T-helper 1 cell treated with Interleukin-12 subunit alpha and Interleukin-12 subunit beta and Interleukin-4 antibody, amounts not matched to agents 30 μg/mL and 1 μg/mL, for 36 hours (primary cell): ENCODE measurements at regions not wholly inside any gene's neighbourhood (a gene's known extent, or its start where the extent isn't known, plus 50 kb on each side); places are given as distances from the start of the nearest gene placed in this dataset.
"Not testable (repeated sequence)": the region's sequence is repeated elsewhere in the genome, so short reads cannot be mapped to it uniquely, and the experiment has no call there.

Experiments
- H3K27ac Mint-ChIP-seq: one replicate; pipeline ENCODE4 v1.8.0; 2021; ENCODE audit warnings: mild to moderate bottlenecking, mixed read lengths
- H3K27me3 Mint-ChIP-seq: one replicate; pipeline ENCODE4 v1.8.0; 2021; ENCODE audit warnings: low read depth, mixed read lengths
- H3K36me3 Mint-ChIP-seq: one replicate; pipeline ENCODE4 v1.8.0; 2021; ENCODE audit warnings: low read depth, mixed read lengths
- H3K4me1 Mint-ChIP-seq: one replicate; pipeline ENCODE4 v1.8.0; 2021; ENCODE audit warnings: low read depth, mixed read lengths
- H3K4me3 Mint-ChIP-seq: one replicate; pipeline ENCODE4 v1.8.0; 2021; ENCODE audit warnings: mild to moderate bottlenecking, moderate library complexity, mixed read lengths
- H3K9me3 Mint-ChIP-seq: one replicate; pipeline ENCODE4 v1.8.0; 2021; ENCODE audit warnings: mixed read lengths

- no peak overlapping the region for H3K27ac Mint-ChIP-seq
- H3K4me1 Mint-ChIP-seq, result no peaks in the 10 kb centered on the region
- no peaks in the 10 kb centered on the region for H3K36me3 Mint-ChIP-seq
- no peaks in the 10 kb centered on the region for H3K27me3 Mint-ChIP-seq
- H3K9me3 Mint-ChIP-seq, result no peaks in the 10 kb centered on the region
- no peak overlapping the region for H3K4me3 Mint-ChIP-seq
These were observed 122.0 kb upstream of the NDUFV2 start for GRCh38 chr18:8980496-8980895.

GRCh38 chr18:8980918-8981317, 121.6 kb upstream of the NDUFV2 start:
- Mint-ChIP-seq H3K36me3 (no peaks in the 10 kb centered on the region), H3K9me3 (no peaks in the 10 kb centered on the region), H3K27ac (no peak overlapping the region), H3K27me3 (no peaks in the 10 kb centered on the region), H3K4me1 (no peaks in the 10 kb centered on the region), H3K4me3 (no peak overlapping the region)

- Mint-ChIP-seq H3K36me3 (no peaks in the 10 kb centered on the region), H3K9me3 (no peaks in the 10 kb centered on the region), H3K4me3 (no peak overlapping the region), H3K27ac (no peak overlapping the region), H3K27me3 (no peaks in the 10 kb centered on the region), H3K4me1 (no peaks in the 10 kb centered on the region)
These were observed 119.9 kb upstream of the NDUFV2 start for GRCh38 chr18:8982416-8983183.

- H3K4me3 Mint-ChIP-seq, result no peak overlapping the region
- no peaks in the 10 kb centered on the region for H3K9me3 Mint-ChIP-seq
- H3K27me3 Mint-ChIP-seq, result no peaks in the 10 kb centered on the region
- no peaks in the 10 kb centered on the region for H3K4me1 Mint-ChIP-seq
- H3K27ac Mint-ChIP-seq, result no peak overlapping the region
- H3K36me3 Mint-ChIP-seq, result no peaks in the 10 kb centered on the region
These were observed 119.3 kb upstream of the NDUFV2 start for GRCh38 chr18:8983195-8983594.

GRCh38 chr18:8984131-8984721, 118.3 kb upstream of the NDUFV2 start:
- H3K9me3 Mint-ChIP-seq, result no peaks in the 10 kb centered on the region

GRCh38 chr18:8987241-8987640, 115.3 kb upstream of the NDUFV2 start:
- Mint-ChIP-seq H3K9me3 (no peaks in the 10 kb centered on the region), H3K4me1 (no peaks in the 10 kb centered on the region), H3K27me3 (peaks cover 7% of the 10 kb centered on the region), H3K27ac (no peak overlapping the region), H3K36me3 (no peaks in the 10 kb centered on the region), H3K4me3 (no peak overlapping the region)

More at GRCh38 chr18:8984131-8984721, 118.3 kb upstream of the NDUFV2 start:
- Mint-ChIP-seq H3K4me3 (no peak overlapping the region), H3K27ac (no peak overlapping the region), H3K27me3 (peaks cover 3% of the 10 kb centered on the region), H3K36me3 (no peaks in the 10 kb centered on the region), H3K4me1 (no peaks in the 10 kb centered on the region)

- no peaks in the 10 kb centered on the region for H3K9me3 Mint-ChIP-seq
- H3K4me1 Mint-ChIP-seq, result no peaks in the 10 kb centered on the region
- H3K4me3 Mint-ChIP-seq, result no peak overlapping the region
- H3K27ac Mint-ChIP-seq, result no peak overlapping the region
- peaks cover 11% of the 10 kb centered on the region for H3K27me3 Mint-ChIP-seq
- H3K36me3 Mint-ChIP-seq, result no peaks in the 10 kb centered on the region
These were observed 114.1 kb upstream of the NDUFV2 start for GRCh38 chr18:8988260-8988871.

- H3K4me1 Mint-ChIP-seq, result no peaks in the 10 kb centered on the region
- no peak overlapping the region for H3K27ac Mint-ChIP-seq
- no peaks in the 10 kb centered on the region for H3K36me3 Mint-ChIP-seq
- peaks cover 12% of the 10 kb centered on the region for H3K27me3 Mint-ChIP-seq
- H3K9me3 Mint-ChIP-seq, result no peaks in the 10 kb centered on the region
- no peak overlapping the region for H3K4me3 Mint-ChIP-seq
These were observed 113.5 kb upstream of the NDUFV2 start for GRCh38 chr18:8989017-8989416.

GRCh38 chr18:8989855-8990254, 112.6 kb upstream of the NDUFV2 start:
- no peaks in the 10 kb centered on the region for H3K9me3 Mint-ChIP-seq
- no peak overlapping the region for H3K4me3 Mint-ChIP-seq
- no peaks in the 10 kb centered on the region for H3K4me1 Mint-ChIP-seq
- H3K27me3 Mint-ChIP-seq, result peaks cover 15% of the 10 kb centered on the region
- H3K36me3 Mint-ChIP-seq, result no peaks in the 10 kb centered on the region
- H3K27ac Mint-ChIP-seq, result no peak overlapping the region

GRCh38 chr18:8990276-8991031, 112.0 kb upstream of the NDUFV2 start:
- Mint-ChIP-seq H3K27ac (no peak overlapping the region), H3K4me3 (no peak overlapping the region), H3K9me3 (no peaks in the 10 kb centered on the region), H3K4me1 (no peaks in the 10 kb centered on the region), H3K36me3 (no peaks in the 10 kb centered on the region), H3K27me3 (peaks cover 15% of the 10 kb centered on the region)

GRCh38 chr18:8991155-8991554, 111.3 kb upstream of the NDUFV2 start:
- Mint-ChIP-seq H3K4me1 (no peaks in the 10 kb centered on the region), H3K27me3 (peaks cover 15% of the 10 kb centered on the region), H3K4me3 (no peak overlapping the region), H3K9me3 (no peaks in the 10 kb centered on the region), H3K36me3 (no peaks in the 10 kb centered on the region), H3K27ac (no peak overlapping the region)

GRCh38 chr18:8992500-8992899, 110.0 kb upstream of the NDUFV2 start:
- H3K4me3 Mint-ChIP-seq, H3K4me1 Mint-ChIP-seq, H3K9me3 Mint-ChIP-seq, H3K36me3 Mint-ChIP-seq, H3K27ac Mint-ChIP-seq: not testable (repeated sequence)
- H3K27me3 Mint-ChIP-seq, result peaks cover 15% of the 10 kb centered on the region

- Mint-ChIP-seq H3K9me3 (no peaks in the 10 kb centered on the region), H3K27ac (no peak overlapping the region), H3K4me3 (no peak overlapping the region), H3K36me3 (no peaks in the 10 kb centered on the region), H3K27me3 (peaks cover 23% of the 10 kb centered on the region), H3K4me1 (no peaks in the 10 kb centered on the region)
These were observed 107.9 kb upstream of the NDUFV2 start for GRCh38 chr18:8994603-8995002.

- Mint-ChIP-seq H3K9me3 (no peaks in the 10 kb centered on the region), H3K36me3 (no peaks in the 10 kb centered on the region), H3K27me3 (peaks cover 23% of the 10 kb centered on the region)
These were observed 107.4 kb upstream of the NDUFV2 start for GRCh38 chr18:8995096-8995495.

More at GRCh38 chr18:8995096-8995495, 107.4 kb upstream of the NDUFV2 start:
- H3K27ac Mint-ChIP-seq, result no peak overlapping the region
- H3K4me1 Mint-ChIP-seq, result no peaks in the 10 kb centered on the region
- no peak overlapping the region for H3K4me3 Mint-ChIP-seq
